ENCODE measurements at regions not wholly inside any gene's neighbourhood (a gene's known extent, or its start where the extent isn't known, plus 50 kb on each side); places are given as distances from the start of the nearest gene placed in this dataset.

- Histone ChIP-seq H3K9me3 (no peaks in the 10 kb centered on the region), H3K4me3 (no peak overlapping the region), H3K27ac (no peak overlapping the region), H3K27me3 (no peaks in the 10 kb centered on the region), H3K4me1 (no peaks in the 10 kb centered on the region), H3K36me3 (ENCODE audit: low read depth, missing control alignments) (no peaks in the 10 kb centered on the region)
- WGBS, 2 donors: 47 to 60% methylated on average over 1 of the region's 1 CpG
- TF ChIP-seq POLR2A (IDR thresholded peaks at IDR 0.05) (no peak), CTCF (IDR thresholded peaks at IDR 0.05) (no peak)
- no peak for DNase-seq
- intact Hi-C loops (cut with DNase I; ENCODE audit: low total_unique reads): no loop called here
These were observed 148.6 kb downstream of the CYP26A1 start for GRCh38 chr10:93222211-93222754.

DNA sequence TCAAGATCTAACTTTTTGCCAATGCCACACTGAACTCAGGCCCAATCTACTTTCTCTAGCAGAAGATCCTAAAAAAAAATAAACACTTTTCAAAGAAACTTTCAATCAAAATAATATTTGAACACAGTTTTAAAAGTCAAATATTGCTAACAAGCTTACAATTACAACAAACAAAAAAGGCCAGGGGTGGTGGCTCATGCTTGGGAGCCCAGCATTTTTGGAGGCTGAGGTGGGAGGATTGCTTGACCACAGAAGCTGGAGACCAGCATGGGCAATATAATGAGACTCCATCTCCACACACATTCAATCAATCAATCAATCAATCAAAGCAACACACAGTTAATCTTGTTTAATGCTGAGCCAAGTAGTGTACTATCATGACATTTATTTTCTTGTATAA, 149.2 kb downstream of the CYP26A1 start:
- intact Hi-C loops (cut with DNase I; ENCODE audit: low total_unique reads): no loop called here
- no peak for DNase-seq
- H3K27ac ChIP-seq: no peak overlapping the region
- no peaks in the 10 kb centered on the region for H3K9me3 ChIP-seq
- no peaks in the 10 kb centered on the region for H3K4me1 ChIP-seq
- H3K4me3 ChIP-seq: no peak overlapping the region
- no peaks in the 10 kb centered on the region for H3K36me3 ChIP-seq (ENCODE audit: low read depth, missing control alignments)
- no peaks in the 10 kb centered on the region for H3K27me3 ChIP-seq
- TF ChIP-seq POLR2A (IDR thresholded peaks at IDR 0.05): no peak
- TF ChIP-seq CTCF (IDR thresholded peaks at IDR 0.05): no peak

- WGBS, 2 donors: 90 to 92% methylated on average over 3 of the region's 3 CpGs
- Histone ChIP-seq H3K4me3 (no peak overlapping the region), H3K27me3 (no peaks in the 10 kb centered on the region), H3K36me3 (ENCODE audit: low read depth, missing control alignments) (no peaks in the 10 kb centered on the region), H3K4me1 (no peaks in the 10 kb centered on the region), H3K9me3 (no peaks in the 10 kb centered on the region), H3K27ac (no peak overlapping the region)
- intact Hi-C loops (cut with DNase I; ENCODE audit: low total_unique reads): no loop called here
- DNase-seq: no peak
- TF ChIP-seq CTCF (IDR thresholded peaks at IDR 0.05) (no peak), POLR2A (IDR thresholded peaks at IDR 0.05) (no peak)
These were observed 149.6 kb downstream of the CYP26A1 start for GRCh38 chr10:93223336-93223735.

- DNase-seq: no peak
- Histone ChIP-seq H3K9me3 (no peaks in the 10 kb centered on the region), H3K4me3 (no peak overlapping the region), H3K27me3 (no peaks in the 10 kb centered on the region), H3K4me1 (no peaks in the 10 kb centered on the region), H3K27ac (no peak overlapping the region), H3K36me3 (ENCODE audit: low read depth, missing control alignments) (no peaks in the 10 kb centered on the region)
- intact Hi-C loops (cut with DNase I; ENCODE audit: low total_unique reads): no loop called here
- no peak for TF ChIP-seq CTCF (IDR thresholded peaks at IDR 0.05)
- TF ChIP-seq POLR2A (IDR thresholded peaks at IDR 0.05): no peak
- WGBS, 2 donors: 93 to 96% methylated on average over 4 to 5 of the region's 5 CpGs
These were observed 150.5 kb downstream of the CYP26A1 start for GRCh38 chr10:93224005-93224779.

- Histone ChIP-seq H3K4me1 (no peaks in the 10 kb centered on the region), H3K27ac (no peak overlapping the region), H3K27me3 (no peaks in the 10 kb centered on the region), H3K9me3 (no peaks in the 10 kb centered on the region), H3K4me3 (no peak overlapping the region), H3K36me3 (ENCODE audit: low read depth, missing control alignments) (no peaks in the 10 kb centered on the region)
- no peak for DNase-seq
- intact Hi-C loops (cut with DNase I; ENCODE audit: low total_unique reads): no loop called here
- 48 to 76% methylated on average over 6 of the region's 6 CpGs for WGBS, 2 donors
- TF ChIP-seq POLR2A (IDR thresholded peaks at IDR 0.05) (no peak), CTCF (IDR thresholded peaks at IDR 0.05) (no peak)
These were observed 152.2 kb downstream of the CYP26A1 start for GRCh38 chr10:93225938-93226337.
